ENCODE measurements at regions not wholly inside any gene's neighbourhood (a gene's known extent, or its start where the extent isn't known, plus 50 kb on each side); places are given as distances from the start of the nearest gene placed in this dataset.

DNA sequence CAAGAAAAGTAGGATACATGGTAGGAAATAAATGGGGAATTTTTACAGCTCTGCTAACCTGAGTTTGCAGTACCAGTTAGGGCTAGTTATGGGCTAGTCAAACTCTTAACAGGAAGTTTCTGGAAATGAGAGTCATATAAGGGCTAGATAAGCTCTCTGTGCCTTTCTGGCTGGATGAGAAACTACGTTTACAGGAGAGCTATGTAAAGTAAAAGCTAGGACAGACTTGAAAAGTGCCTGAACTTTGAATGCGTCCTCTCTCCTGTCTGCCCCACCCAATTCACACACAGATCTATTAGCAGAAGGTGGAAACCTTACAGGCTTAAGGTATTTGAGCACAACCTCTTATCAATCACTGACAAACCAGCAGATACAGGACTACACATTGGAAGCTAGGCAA lies 167.1 kb downstream of the SNX19 start:
- DNase-seq: no peak

DNA sequence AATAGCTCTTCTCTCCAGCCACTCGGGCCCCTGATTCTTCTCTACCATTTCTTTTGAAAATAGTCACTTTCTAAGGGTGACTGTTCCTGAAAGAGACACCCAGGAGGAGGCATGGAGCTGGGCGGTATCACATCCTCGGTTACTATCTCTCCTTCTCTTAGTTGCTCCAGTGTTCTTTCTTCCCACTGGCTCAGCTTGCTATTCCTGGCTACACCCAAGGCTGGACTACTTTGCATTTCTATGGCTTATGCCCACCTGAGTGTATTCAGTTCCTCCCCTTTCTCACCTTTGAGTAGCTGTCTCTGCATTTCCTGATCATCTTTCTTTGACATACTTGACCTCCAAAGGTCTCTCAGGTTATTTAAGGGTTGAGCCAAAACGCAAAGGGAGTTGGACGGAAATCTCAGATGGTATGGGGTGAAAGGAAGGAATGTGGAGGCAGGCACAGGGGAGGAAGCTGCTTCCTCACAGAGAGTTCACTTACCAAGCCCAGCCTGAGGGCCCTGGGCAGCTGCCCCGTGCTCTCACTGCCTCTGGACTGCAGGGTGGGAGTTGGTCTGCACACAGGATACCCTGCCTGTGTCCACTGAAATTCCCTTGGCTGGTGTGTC lies 155.7 kb downstream of the SNX19 start:
- DNase-seq: no peak

DNA sequence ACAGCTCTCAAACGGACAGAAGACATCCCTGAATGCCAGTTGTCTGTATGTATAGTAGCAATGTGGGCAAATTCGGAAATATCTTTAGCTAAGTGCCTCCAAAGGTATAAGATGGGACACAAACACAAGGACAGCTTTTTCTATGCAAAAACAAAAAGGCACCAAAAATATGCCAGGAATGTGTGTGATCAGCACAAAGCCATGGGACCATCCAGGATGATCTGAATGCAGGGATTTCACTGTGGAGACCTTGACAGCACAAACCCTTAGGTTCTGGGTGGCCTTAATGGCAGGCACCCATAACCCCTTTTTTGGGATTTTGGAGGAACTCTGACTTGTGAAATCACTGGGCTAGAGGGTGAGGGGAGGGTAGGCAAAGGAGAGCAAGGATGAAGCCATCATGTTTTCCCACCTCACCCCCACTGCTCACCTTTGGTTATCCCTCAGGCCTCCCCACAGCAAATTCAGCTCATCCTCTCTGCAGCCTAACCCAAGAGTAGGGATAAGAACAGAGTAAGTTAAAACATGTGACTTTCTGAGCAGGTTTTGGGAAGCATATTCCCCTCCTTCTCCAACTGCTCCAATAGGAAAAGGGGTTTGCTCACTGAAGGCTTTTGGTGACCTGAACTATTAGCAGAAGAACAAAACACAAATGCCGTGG lies 154.6 kb downstream of the SNX19 start:
- no peak for DNase-seq

DNA sequence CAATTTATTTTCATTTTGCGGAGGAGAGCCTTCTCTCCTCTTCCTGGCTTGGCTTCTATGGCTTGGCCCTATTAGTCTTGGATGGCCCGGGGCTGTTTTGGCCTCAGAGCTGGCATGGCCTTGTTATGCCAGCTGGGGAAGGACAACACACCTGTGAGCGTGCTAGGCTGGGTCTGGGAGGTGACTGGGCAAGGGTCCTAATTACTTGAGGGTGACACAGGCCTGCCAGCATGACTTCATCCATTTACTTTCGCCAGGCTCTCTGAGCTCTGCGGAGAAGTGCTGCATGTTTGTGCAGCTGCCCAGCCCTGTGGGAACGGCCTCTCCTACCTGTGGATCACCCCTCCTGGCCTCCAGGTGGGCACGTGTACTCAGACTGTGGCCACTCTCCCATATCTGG lies 153.6 kb downstream of the SNX19 start:
- DNase-seq: no peak

DNA sequence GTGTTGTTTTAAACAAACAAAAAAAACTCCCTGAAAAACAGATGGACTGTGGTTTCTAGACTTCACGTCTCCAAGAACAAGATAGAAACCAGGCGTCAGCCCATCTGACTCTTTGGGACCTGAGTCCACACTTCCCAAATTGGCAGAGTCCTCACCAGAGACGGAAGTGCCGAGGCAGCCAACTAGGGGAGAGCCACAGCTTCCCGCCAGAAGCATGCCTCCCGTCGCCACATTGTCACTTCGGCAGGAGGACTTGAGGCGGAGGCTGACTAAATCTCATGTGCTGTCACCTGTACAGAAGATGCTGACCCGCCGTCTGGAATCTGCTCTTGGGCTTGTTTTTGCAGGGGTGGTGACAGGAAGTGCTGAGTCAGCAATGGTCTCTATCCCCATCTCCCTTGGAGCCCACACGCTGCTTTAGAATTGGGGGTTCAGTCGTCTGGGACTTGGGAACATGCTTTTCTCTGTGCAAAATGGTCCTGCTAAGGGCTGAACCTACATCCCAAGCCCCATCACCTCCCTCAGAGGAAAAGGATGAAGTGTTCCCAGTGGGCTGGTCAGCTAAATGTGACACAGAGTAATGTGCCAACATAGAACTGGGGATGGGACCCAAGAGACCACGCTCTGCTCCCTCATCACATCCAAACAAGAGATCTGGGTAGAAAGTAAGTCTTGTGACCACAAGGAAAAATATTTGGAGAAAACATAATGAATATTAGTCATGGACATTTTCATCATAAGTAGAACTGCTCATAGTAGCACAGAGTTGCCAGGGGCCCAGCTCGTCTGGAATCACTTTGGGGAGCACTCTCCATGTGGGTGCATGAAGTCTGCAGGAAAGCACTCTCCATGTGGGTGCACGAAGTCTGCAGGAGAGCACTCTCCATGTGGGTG lies 152.9 kb downstream of the SNX19 start:
- DNase-seq: no peak

DNA sequence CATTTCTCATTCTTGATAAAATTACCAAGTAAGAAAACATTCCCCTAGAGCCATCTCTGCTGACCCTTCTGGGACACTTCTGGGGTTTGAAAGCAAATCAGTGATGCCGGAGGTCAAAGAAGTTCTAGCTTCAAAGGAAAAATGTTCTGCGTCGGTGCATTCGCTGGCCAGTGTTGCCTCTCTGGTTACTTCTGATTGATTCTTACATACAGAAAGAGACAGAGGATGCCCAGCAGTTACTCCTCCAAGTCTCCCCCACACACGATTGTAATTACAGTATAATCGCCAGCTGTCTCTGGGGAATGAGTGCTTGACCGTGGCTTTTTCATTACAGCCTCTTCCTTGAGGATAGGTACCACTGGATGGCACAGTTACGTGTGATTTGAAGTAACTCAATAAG lies 150.9 kb downstream of the SNX19 start:
- no peak for DNase-seq

DNA sequence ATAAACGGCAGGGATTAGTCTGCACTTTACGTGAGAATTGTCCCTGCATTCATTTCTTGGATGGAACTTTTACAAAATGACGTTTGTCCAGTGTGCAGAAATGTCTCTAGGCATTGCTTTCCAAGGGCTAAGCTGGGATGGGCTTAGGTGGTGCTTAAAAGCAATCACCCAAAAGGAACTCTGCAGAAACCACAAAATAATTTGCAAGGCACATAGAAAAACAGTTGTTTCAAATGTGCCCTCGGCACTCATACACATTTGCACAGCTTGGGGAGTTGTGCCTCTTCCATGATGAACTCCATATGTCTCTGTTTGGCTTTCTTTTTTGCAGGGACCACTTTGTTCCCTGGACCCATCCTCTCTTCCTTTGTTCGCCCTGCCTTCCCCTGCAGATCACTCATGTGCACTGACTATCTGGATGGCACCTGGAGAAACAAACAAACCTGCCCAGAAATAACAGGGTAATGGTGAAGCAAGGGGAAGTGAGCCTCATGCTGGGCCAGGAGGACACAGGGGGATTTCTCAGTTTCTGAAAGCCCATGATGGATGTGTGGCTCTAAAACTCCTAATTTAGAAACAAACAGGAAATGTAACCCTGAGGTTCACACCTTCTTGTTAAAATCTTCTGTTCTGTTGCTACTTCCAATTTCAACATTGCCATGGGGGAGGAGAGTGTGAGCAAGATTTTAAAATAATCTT lies 150.2 kb downstream of the SNX19 start:
- DNase-seq: no peak

DNA sequence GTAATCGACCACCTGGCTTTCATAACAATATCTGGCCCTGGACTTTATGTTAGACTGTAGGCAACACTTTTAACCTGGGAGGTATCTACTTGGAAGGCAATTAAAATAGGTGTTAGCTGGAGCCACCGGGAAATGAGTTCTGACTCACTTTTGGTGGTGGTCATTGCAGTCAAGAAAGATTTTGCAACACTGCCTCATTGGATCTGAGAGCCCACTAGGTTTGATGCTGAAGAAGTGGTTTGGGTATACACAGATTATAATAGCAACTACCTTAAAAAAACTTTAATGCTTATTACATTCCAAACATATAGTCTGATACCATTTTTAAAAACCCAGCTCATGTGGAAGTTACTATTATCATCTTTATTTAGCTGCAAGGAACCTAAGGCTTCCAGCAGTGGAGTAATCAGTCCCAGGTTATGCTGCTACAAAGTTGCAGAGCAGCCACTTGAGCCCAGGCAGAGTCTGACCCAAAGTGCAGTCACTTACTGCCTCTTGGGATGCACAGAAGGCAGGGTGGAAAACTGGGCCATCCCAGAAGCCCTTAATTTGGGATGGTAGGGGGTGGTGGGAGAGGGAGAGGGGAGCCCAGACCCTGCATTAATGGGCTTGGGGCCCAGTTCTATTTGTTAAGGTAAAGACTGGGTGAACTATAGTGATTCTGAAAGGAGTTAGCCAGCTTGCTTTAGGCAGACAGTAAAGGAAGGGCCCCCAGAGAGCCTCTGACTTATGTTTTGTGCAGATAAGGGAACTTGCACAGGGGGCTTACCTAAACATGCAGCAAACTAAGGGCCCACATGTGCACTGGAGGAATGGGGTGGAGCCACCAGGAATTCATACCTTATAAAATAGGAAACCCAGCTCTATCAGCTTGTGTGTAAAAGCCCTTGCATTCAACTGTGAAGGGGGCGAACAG lies 149.4 kb downstream of the SNX19 start:
- no peak for DNase-seq

DNA sequence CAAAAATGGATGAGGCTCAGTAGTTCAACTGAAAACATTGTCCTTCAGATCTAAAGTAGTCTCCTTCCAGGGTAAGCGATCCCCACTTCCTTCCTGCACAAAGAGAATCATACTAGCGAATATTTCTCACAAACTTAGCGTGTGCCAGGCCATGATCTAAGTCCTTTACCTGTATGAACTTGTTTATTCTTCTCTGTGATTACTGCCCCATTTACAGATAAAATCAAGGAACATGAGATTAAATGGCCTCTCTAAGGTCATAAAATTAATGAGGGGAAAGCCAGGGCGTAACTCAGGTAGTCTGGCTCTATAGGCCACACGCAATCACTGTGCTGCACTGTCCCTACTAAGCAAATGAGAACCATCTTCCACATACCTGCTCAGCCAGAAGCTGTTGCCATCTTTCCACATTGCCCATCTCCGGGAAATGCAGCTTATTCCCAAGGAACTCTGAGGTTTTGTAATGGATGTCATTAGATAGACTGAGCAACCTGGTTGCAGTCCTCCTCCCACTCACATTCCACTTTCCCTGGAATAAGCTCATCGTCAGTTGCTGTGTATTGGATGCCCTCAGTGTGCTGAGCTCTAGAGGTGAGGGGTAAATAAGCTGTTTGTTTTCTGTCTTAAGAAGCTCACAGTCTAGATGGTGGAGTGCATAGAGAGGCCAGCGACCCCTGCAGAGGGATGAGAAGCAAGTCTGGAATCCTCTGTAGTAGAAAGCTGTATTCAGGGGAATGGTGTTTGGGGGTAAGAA lies 146.3 kb downstream of the SNX19 start:
- DNase-seq: no peak

DNA sequence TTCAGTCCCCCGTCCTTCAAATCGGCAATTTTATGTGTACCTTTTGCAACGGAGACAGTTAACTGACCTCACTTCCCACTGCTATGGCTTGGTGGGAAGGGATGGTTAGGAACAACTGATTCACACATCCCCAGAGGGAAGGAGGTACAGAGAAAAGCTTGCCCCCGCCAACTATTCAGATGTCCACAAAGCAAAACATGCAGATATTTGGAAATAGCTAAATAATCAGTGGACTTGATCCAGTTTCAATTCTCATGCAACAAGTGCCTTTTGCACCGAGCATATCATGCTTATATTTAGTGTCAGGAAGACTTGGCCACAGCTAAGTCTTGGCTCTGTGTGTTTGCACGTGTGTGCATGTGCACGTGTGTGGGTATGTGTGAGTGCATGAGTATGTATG lies 144.6 kb downstream of the SNX19 start:
- no peak for DNase-seq

DNA sequence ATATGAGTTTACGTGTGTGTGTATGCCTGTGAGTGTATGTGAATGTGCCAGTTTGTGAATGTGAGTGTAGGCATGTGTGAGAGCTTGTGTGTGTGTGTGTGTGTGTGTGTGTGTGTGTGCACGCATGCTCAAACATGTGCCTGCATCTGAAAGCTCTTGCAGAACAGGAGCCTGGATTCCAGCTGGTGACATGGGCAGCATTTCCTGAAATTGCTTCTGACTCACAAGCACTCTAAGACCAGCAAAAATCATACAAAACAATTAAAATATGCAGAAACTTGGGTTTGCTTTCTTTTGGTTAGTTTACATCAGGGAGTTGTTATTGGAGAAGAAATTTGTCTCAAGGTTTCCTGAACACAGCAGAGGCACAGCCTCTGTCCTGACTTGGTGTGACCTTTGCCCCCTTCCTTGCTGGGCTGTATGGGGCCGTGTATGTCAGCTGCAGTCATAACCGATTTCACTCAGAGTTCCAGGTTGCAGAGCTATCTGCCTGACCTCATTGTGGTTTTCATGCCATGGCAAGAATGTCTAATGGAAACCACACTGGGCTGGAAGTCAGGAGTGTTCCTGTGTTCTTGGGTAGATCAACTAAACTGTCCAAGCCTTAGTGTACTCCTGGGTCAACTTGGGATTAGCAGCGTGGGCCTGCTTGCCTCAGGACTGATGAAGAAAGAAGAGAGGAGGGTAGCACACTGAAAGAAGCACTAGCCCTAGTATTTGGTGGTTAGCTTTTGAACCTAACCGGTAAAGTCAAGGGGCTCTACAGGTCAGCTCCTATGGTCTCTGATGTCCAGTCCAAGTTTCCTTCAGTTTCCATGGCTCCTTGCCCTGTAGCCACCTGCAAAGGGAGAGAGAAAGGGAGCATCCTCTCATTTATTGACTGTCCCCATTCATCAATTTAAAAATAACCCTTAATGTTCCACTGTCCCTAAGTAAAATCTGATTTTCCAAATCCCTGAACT lies 143.7 kb downstream of the SNX19 start:
- DNase-seq: no peak

DNA sequence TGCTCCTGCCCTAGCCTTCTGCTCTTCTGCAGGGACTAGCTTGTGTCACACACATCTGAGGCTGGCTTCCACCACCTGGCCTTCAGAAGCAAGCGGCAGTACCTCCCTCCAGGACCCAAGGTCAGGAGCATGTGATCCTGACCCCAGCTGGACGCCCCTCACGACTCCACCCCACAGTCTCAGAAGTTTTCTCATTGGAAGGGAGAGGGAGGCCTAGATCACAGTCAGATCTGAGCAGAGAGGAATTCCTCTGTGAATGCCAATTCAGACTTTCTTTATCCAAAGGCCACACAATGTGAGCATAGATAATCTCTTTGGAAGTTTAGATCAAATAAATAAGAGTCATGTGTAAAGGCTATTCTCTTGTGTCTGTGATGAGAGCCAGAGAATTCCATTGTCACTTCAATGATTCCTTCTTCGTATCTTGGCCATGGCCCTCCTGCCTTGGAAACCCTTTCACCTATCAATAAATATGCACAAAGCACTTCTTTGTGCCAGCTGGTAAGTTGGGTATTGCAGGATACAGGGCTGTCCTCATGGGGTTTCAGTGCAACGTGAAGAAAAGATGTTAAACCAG lies 142.9 kb downstream of the SNX19 start:
- no peak for DNase-seq

DNA sequence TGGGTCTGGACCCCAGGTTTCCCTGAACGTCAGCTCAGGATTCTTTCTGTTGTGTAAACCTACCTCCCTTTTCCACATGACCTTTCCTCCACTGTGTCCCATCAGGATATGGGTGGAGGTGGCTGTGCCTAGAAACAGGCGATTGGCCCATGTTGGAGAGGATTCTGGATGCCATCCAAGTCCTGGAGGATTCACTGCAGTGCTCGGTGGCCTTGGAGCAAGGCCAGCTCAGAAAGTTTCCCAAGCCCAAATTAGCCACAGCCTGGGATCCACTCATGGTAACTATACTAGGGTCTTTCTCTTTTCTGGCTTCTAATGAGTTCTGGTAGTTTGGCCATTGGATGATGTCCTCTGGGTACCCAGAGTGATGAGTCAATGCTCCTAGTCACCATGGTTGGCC lies 141.6 kb downstream of the SNX19 start:
- no peak for DNase-seq

DNA sequence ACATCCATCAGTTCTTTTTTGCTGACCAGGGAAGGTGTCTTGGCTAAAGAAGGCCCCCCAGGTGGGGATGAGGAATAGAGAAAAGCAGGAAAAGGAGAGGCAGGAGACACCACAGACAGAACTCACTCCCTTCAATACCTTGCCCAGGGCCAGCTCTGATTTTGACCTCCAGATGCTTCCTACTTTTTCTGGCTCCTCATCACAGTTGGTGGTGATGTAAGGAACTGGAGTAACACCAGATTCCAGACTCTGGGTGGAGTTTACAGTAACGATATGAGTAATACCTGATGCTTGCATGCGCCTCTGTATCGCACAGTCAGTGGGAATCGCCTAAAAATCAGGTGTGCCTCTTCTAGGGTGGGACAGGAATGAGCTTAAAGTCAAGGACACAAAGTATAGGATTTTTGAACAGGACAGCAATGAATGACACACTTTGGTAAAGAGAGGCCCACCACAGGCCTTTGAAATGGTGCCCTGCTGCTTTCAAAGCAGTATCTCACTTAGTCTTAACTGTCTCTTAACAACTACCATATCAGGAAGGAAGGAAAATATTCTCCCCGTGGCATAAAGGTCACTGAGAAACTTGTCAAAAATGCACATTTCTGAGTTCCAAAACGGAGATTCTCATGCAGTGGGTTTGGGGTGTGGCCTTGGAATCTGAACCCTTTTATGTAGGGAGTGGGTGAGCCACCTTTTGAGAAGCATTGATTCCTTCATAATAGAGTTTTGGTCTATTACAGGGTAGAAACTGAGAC lies 140.8 kb downstream of the SNX19 start:
- no peak for DNase-seq

DNA sequence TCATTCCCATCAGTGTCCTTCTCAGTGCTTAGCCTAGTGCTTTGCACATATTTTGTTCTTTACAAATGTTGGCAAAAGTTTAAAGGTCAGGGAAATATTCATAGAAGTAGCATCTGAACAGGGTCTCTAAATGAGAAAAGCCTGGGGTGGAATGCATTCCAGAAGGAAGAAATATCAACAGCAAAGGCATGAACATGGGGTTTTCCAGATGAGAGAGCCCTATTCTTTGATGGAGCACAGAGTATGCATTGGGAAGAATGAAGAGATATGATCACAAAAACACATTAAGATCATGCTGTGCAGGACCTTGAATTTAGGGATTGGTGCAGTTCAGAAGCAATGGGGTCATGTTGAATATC lies 140.2 kb downstream of the SNX19 start:
- DNase-seq: no peak

DNA sequence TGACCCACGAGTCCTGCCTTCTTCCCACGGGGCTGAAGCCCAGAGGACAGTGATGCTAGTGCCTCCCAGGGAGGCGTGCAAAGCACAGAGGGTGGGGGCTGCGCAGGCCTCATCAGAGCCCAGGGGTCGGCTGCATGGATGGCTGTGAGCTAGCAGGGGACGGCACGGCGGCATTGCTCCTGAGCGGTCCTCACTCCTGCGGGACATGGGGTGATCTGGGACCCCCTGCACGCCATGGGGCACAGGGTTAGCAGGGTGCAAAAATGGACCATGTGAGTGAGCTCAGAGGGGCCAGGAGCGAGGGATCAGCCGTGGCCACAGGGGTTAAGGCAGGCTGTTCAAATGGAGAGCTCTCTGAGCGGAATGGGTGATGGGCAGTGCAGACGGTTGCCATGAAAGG lies 138.3 kb downstream of the SNX19 start:
- DNase-seq: no peak

DNA sequence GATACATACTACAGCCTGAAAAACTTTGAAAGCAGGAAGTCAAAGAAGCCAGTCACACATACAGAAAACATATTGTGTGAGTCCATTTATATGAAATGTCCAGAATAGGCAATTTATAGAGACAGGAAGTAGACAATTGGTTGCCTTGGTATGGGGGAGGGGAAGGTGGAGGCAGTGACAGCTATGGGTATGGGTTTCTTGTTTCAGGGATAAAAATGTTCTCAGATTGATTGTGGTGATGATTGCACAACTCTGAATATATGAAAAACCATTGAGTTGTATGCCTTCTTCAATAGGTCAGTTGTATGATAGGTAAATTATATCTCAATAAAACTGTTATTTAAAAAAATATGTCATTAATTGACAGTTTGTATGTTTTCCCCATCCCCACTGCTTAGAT lies 137.6 kb downstream of the SNX19 start:
- DNase-seq: no peak

DNA sequence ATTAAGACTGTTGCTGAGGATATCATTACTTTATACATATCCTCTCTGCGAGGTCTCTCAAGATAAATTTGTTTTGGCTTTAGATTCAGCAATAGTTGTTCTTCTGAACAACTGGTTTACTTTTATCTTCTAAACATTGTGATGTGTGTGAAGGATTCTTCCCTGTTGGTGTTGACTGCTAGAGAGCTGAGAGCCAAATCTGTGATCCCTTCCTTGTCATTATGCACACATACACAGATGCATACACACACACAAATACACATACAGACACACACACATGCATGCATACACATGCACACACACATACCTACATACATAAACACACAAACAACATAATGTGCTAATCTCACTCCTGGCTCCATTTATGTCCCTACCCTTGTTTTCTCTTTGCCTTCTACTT lies 137.0 kb downstream of the SNX19 start:
- no peak for DNase-seq

DNA sequence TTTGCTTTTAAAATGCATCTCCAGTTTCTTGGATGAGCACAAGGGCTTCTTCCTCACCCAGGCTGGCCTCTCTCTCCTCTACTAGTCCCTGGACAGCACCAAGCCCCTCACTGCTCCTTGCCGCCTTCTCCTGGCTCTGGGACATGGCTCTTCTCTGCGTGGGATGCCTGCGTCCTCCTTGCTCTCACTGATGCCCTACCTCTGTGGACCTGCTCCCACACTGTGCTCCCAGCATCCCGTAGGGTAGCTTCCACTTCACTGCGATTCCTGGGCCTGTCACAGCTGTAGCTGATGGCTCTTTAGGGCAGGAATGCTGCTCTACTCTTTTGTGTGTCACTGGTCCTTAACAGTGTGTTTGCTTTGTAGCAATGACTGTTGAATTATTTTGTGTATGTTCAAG lies 136.3 kb downstream of the SNX19 start:
- no peak for DNase-seq

All from NCI-H2171 treated with DMSO at 0.1 percent for 48 hours (cell line).